Coronary artery (tissue), 2 donors: ENCODE measurements at regions not wholly inside any gene's neighbourhood (a gene's known extent, or its start where the extent isn't known, plus 50 kb on each side); places are given as distances from the start of the nearest gene placed in this dataset.

Experiments used
- DNase-seq: peaks from one replicate; pipeline ENCODE4 v3.0.0-alpha.2; 2017; ENCODE audit warnings: low spot score
- H3K27ac ChIP-seq, 2 donors: fragments of 200-600 bp; sonication (generic); one replicate each; pipeline ENCODE4 v1.5.1; 2016 to 2019
- H3K4me3 ChIP-seq: fragments of 200-600 bp; sonication (generic); 2 replicates; pipeline ENCODE4 v1.5.1; 2016; ENCODE audit warnings: mild to moderate bottlenecking, moderate library complexity
- CTCF ChIP-seq: fragments of 200-600 bp; sonication (generic); IDR thresholded peaks from one replicate; pipeline ENCODE4 v1.5.1; 2019; ENCODE audit warnings: antibody characterized with exemption

GRCh38 chr9:106419829-106420228 is 443.1 kb upstream of the ZNF462 start:
- DNase-seq = no peak
- no peak overlapping the region for H3K27ac ChIP-seq
- H3K4me3 ChIP-seq = no peak overlapping the region
- no peak for TF ChIP-seq CTCF

DNA sequence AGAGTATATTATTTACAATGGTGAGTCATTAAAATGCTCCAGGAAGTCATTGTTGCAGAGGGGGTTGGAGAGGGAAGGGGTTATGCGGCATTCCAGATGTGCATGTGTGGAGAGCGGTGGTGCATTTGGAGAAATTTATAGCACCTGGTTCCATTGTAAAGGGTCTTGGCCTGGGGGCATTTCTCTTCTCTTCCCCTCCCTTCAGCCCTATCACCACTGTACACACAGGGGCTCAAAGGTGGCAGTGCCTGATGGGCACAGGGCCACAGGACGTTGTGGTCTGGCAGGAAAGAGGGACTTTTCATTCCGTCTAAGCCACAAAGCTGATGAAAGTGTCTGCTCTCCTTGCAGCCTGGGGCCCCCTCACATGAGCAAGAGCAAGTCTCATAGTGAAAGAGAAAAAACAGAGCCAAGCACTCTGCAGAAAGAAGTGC is 442.4 kb upstream of the ZNF462 start:
- no peak overlapping the region for H3K27ac ChIP-seq
- no peak for TF ChIP-seq CTCF
- H3K4me3 ChIP-seq = no peak overlapping the region
- no peak for DNase-seq

DNA sequence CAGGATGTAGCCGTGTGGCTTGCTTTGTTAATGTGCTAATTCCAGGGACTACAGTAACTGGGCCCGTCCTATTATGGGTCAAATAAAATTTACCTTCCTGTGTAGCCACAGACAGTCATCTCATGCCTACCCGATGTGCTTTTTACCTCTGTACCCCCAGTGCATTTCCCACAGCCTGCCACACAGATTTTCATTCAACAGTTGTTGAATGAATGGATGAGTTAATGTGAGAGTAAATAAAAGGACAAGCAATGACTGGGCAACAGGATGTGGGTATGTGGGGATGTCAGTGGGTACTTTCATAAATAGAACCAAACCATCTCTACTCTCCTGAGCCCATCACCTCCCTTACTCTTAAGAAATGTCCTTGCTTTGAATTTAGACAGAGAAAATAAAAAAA is 441.2 kb upstream of the ZNF462 start:
- no peak for DNase-seq
- Histone ChIP-seq H3K4me3 (no peak overlapping the region), H3K27ac (no peak overlapping the region)
- TF ChIP-seq CTCF = no peak

- no peak for TF ChIP-seq CTCF
- DNase-seq = no peak
Observed at GRCh38 chr9:106423575-106423974, 439.4 kb upstream of the ZNF462 start.

GRCh38 chr9:106432631-106433030 is 430.3 kb upstream of the ZNF462 start:
- Histone ChIP-seq H3K27ac (no peak overlapping the region), H3K4me3 (no peak overlapping the region)
- no peak for DNase-seq
- TF ChIP-seq CTCF = no peak

More at GRCh38 chr9:106423575-106423974, 439.4 kb upstream of the ZNF462 start:
- no peak overlapping the region for H3K27ac ChIP-seq
- no peak overlapping the region for H3K4me3 ChIP-seq

- no peak for DNase-seq
Observed at GRCh38 chr9:106438928-106439327, 424.0 kb upstream of the ZNF462 start.

More at GRCh38 chr9:106438928-106439327, 424.0 kb upstream of the ZNF462 start:
- no peak overlapping the region for H3K27ac ChIP-seq
- H3K4me3 ChIP-seq = no peak overlapping the region
- TF ChIP-seq CTCF = no peak
